ENCODE measurements at regions not wholly inside any gene's neighbourhood (a gene's known extent, or its start where the extent isn't known, plus 50 kb on each side); places are given as distances from the start of the nearest gene placed in this dataset.

- no peak overlapping the region for H3K27ac Mint-ChIP-seq
- Histone ChIP-seq H3K4me1 (ENCODE audit: control insufficient read depth in 2 of 2, insufficient read depth in 2 of 2, low read length in 2 of 2) (no peaks in the 10 kb centered on the region), H3K79me2 (ENCODE audit: control insufficient read depth, insufficient read depth, low read length) (no peaks in the 10 kb centered on the region), H3K27ac (ENCODE audit: low read length in 2 of 2) (no peak overlapping the region), H2AFZ (ENCODE audit: insufficient read depth, low read depth, low read length, poor library complexity, severe bottlenecking) (no peak overlapping the region), H3K4me3 (ENCODE audit: control extremely low read depth in 1 of 5, extremely low read depth in 1 of 5, insufficient read depth in 1 of 5, low read depth in 2 of 5, low read length in 4 of 5) (no peak overlapping the region), H3K36me3 (replicated peaks in 1 of 2; ENCODE audit: control extremely low read depth in 1 of 2, control insufficient read depth in 1 of 2, extremely low read depth in 1 of 2, insufficient read depth in 2 of 2, low read length in 1 of 2) (no peaks in the 10 kb centered on the region), H3K27me3 (replicated peaks in 1 of 4; ENCODE audit: control extremely low read depth in 1 of 4, control insufficient read depth in 3 of 4, insufficient read depth in 4 of 4, low read length in 3 of 4) (no peaks in the 10 kb centered on the region), H3K9ac (ENCODE audit: low read length) (no peak overlapping the region), H3K9me3 (ENCODE audit: control extremely low read depth in 1 of 3, control insufficient read depth in 2 of 3, insufficient read depth in 1 of 3, low read length in 2 of 3) (no peaks in the 10 kb centered on the region), H3K4me2 (replicated peaks; ENCODE audit: low read depth, low read length, poor library complexity, severe bottlenecking) (no peak overlapping the region), H4K20me1 (ENCODE audit: control insufficient read depth, insufficient read depth, low read length, poor library complexity, severe bottlenecking) (no peaks in the 10 kb centered on the region)
- no peak for TF ChIP-seq EZH2 (IDR thresholded peaks at IDR 0.05; ENCODE audit: borderline replicate concordance, insufficient read depth, low read depth, low read length, poor library complexity, severe bottlenecking)
- TF ChIP-seq, protein P1, sequence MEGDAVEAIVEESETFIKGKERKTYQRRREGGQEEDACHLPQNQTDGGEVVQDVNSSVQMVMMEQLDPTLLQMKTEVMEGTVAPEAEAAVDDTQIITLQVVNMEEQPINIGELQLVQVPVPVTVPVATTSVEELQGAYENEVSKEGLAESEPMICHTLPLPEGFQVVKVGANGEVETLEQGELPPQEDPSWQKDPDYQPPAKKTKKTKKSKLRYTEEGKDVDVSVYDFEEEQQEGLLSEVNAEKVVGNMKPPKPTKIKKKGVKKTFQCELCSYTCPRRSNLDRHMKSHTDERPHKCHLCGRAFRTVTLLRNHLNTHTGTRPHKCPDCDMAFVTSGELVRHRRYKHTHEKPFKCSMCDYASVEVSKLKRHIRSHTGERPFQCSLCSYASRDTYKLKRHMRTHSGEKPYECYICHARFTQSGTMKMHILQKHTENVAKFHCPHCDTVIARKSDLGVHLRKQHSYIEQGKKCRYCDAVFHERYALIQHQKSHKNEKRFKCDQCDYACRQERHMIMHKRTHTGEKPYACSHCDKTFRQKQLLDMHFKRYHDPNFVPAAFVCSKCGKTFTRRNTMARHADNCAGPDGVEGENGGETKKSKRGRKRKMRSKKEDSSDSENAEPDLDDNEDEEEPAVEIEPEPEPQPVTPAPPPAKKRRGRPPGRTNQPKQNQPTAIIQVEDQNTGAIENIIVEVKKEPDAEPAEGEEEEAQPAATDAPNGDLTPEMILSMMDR (IDR thresholded peaks at IDR 0.05), result no peak
- no peaks in the 10 kb centered on the region for H3K27me3 Mint-ChIP-seq
- CTCF ChIA-PET, result no interaction called here
- no peaks in the 10 kb centered on the region for H3K9me3 Mint-ChIP-seq (ENCODE audit: insufficient read depth)
- POLR2A ChIA-PET, result no interaction called here
- intact Hi-C loops (cut with micrococcal nuclease), result no loop called here
- DNase-seq, result no peak
- WGBS (ENCODE audit: insufficient coverage), result 100% methylated on average over 2 of the region's 5 CpGs
- ATAC-seq (ENCODE audit: low read depth), result no peak
- H3K4me3 Mint-ChIP-seq, result no peak overlapping the region
- H3K4me1 Mint-ChIP-seq, result no peaks in the 10 kb centered on the region
These were observed 501.8 kb downstream of the PRKD1 start for GRCh38 chr14:29425705-29426482.

DNA sequence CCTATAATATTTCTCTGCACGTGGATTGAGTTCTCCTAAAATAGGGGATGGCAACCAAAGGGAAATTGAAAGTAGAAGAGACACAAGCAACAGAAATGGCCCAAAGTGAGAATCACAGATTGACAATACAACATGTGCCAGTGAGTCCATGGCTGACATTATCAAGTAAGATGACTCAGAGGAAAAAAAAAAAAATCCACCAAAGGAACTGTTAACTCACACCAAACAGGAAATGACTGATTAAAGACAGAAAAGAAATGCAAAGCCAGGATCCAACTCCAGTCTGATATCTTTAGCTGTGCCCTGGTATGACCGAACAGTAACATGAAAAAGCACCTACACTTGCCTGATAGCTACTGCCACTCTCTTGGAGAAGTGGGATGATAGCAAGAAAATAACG lies 485.0 kb downstream of the PRKD1 start:
- CTCF ChIA-PET, result no interaction called here
- DNase-seq (no peak), ATAC-seq (ENCODE audit: low read depth) (no peak)
- no peak overlapping the region for H3K9ac ChIP-seq (ENCODE audit: low read length)
- H3K4me1 ChIP-seq (ENCODE audit: control insufficient read depth in 2 of 2, insufficient read depth in 2 of 2, low read length in 2 of 2), result no peaks in the 10 kb centered on the region
- no CpG with 5 or more reads among the region's 3 CpGs for WGBS (ENCODE audit: insufficient coverage)
- no peak overlapping the region for H3K4me3 ChIP-seq (ENCODE audit: control extremely low read depth in 1 of 5, extremely low read depth in 1 of 5, insufficient read depth in 1 of 5, low read depth in 2 of 5, low read length in 4 of 5)
- H3K4me2 ChIP-seq (replicated peaks; ENCODE audit: low read depth, low read length, poor library complexity, severe bottlenecking), result no peak overlapping the region
- H4K20me1 ChIP-seq (ENCODE audit: control insufficient read depth, insufficient read depth, low read length, poor library complexity, severe bottlenecking), result no peaks in the 10 kb centered on the region
- intact Hi-C loops (cut with micrococcal nuclease), result no loop called here
- TF ChIP-seq, protein P1 (IDR thresholded peaks at IDR 0.05), result no peak
- TF ChIP-seq EZH2 (IDR thresholded peaks at IDR 0.05; ENCODE audit: borderline replicate concordance, insufficient read depth, low read depth, low read length, poor library complexity, severe bottlenecking), result no peak
- POLR2A ChIA-PET, result no interaction called here
- no peaks in the 10 kb centered on the region for H3K27me3 ChIP-seq (replicated peaks in 1 of 4; ENCODE audit: control extremely low read depth in 1 of 4, control insufficient read depth in 3 of 4, insufficient read depth in 4 of 4, low read length in 3 of 4)
- no peak overlapping the region for H3K4me3 Mint-ChIP-seq
- no peaks in the 10 kb centered on the region for H3K9me3 ChIP-seq (ENCODE audit: control extremely low read depth in 1 of 3, control insufficient read depth in 2 of 3, insufficient read depth in 1 of 3, low read length in 2 of 3)
- no peak overlapping the region for H3K27ac Mint-ChIP-seq
- H3K9me3 Mint-ChIP-seq (ENCODE audit: insufficient read depth), result no peaks in the 10 kb centered on the region
- H3K27ac ChIP-seq (ENCODE audit: low read length in 2 of 2), result no peak overlapping the region
- H3K27me3 Mint-ChIP-seq, result no peaks in the 10 kb centered on the region
- H3K36me3 ChIP-seq (replicated peaks in 1 of 2; ENCODE audit: control extremely low read depth in 1 of 2, control insufficient read depth in 1 of 2, extremely low read depth in 1 of 2, insufficient read depth in 2 of 2, low read length in 1 of 2), result no peaks in the 10 kb centered on the region
- H2AFZ ChIP-seq (ENCODE audit: insufficient read depth, low read depth, low read length, poor library complexity, severe bottlenecking), result no peak overlapping the region
- no peaks in the 10 kb centered on the region for H3K79me2 ChIP-seq (ENCODE audit: control insufficient read depth, insufficient read depth, low read length)
- H3K4me1 Mint-ChIP-seq, result no peaks in the 10 kb centered on the region

Measured in B cell (primary cell).